GM18502 (cell line): ENCODE measurements at regions not wholly inside any gene's neighbourhood (a gene's known extent, or its start where the extent isn't known, plus 50 kb on each side); places are given as distances from the start of the nearest gene placed in this dataset.
"Not testable (repeated sequence)": the region's sequence is repeated elsewhere in the genome, so short reads cannot be mapped to it uniquely, and the experiment has no call there.

ENCODE experiments used
- ATAC-seq: cut with Tn5 transposase; IDR thresholded peaks from one replicate; pipeline ENCODE4 v1.9.1; 2021; ENCODE audit warnings: mild to moderate bottlenecking; ENCODE audit not compliant: unreplicated experiment, poor library complexity

DNA sequence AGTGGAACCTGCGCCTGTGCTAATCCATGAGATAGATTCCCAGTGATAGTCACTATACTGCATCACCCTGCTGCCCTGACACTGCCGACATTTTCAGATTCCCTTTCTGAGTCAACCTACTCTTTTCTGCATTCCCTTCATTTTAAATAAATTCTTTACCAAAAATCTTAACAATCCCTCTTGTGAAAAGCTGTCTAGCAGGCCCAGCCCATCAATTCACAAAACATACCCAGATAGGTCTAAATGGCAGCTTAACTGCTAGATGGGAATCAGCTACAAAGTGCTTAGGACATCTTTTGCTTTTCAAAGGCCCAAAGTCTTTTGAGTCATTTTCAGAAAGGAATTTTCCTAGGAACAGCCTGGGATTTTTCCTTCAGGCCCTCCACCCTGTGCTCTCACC lies 180.1 kb upstream of the PTBP2 start:
- no peak for ATAC-seq

DNA sequence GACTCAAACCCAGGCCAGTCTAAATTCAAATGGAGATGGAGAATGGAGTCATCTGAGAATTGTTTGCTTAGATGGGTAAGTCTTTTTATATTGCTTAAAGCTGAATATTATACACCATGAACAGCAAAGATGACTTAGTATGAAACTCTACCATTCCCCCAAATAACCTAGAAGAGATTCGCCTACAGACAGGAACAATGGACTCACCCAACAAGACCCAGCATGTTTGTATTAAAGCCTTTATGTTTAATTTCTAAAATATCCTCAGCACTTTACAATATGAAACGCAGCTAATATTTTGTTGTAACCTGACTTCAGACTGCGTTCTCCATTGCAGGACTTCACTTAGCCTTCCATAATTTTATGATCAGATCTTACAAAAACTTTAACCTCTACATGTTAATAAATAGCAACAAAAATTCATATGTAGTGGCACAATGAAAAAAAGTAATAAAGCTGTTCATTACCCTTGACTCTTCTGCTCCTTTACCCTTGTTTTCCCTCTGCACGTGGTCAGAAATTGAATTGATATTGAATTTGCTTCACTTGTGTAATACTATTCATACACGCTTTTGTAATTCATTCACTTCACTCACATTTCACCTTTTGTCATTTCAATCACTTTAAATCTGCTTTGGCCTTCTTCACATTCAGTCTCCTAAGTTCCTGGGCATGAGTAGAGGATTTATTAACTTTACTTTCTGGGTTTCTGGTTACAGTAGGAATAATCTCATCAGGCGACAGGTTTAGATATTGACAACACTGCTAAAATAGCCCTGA lies 177.3 kb upstream of the PTBP2 start:
- no peak for ATAC-seq

- ATAC-seq = no peak
Measured at GRCh38 chr1:96544831-96545221, 176.8 kb upstream of the PTBP2 start.

GRCh38 chr1:96545935-96546656 lies 175.5 kb upstream of the PTBP2 start:
- no peak for ATAC-seq

DNA sequence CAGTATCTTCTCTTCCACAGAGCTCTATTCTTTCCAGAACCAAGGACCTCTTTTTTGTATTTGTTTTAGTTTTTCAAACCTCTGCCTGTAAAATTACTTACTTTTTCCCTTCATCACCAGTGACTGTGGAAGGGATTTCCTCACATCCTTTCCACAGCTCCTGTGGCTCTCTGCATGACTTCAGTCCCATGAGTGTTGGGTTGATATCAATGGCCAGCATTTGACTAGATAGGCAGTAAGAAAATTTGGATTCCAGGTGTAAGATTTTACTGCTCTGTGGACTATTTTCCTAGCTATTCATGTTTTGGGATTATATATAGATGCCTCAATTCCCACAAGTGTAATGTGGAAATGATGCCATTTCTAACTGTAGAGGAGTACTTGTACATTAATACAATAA lies 171.5 kb upstream of the PTBP2 start:
- no peak for ATAC-seq

DNA sequence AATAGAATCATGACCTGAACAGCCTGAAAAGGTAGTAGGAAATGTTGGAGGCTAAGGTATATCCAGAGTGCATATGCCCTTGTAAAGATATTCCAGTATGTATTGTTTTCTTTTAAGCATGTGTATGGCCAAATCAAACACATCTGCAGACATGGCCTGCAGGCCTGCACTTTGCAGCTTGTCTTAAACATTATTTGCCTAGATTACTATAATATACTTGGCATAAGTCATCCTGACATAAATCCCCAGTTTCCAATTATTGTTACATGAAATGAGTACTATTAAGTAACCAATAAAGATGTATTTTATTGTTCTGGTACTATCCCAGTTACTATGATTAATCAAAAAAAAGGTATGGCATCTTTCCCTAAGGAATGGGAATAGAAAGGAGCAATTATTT lies 169.1 kb upstream of the PTBP2 start:
- ATAC-seq = no peak

GRCh38 chr1:96553811-96554210 lies 167.8 kb upstream of the PTBP2 start:
- no peak for ATAC-seq

- no peak for ATAC-seq
Measured at GRCh38 chr1:96554364-96554763, 167.2 kb upstream of the PTBP2 start.

DNA sequence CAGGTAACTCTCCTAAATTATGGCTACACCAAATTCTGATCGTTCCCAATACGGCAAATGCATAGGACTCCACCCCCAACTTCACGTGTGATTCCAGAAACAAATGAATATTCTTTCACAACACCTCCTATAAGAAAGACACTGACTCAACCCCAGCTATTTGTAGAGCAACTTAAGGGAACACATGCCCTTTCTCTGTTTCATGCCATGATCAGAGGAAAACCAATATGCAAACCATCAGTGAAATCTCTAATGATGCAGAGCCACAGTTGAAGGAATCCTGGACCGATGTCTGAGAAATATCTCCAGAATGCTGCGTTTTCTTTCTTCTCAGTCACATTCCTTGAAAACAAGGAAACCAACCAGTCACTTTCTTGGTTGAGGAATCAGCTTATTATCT lies 164.2 kb upstream of the PTBP2 start:
- no peak for ATAC-seq

- ATAC-seq = no peak
Measured at GRCh38 chr1:96558635-96559034, 162.9 kb upstream of the PTBP2 start.

GRCh38 chr1:96559181-96559580 lies 162.4 kb upstream of the PTBP2 start:
- ATAC-seq = no peak

DNA sequence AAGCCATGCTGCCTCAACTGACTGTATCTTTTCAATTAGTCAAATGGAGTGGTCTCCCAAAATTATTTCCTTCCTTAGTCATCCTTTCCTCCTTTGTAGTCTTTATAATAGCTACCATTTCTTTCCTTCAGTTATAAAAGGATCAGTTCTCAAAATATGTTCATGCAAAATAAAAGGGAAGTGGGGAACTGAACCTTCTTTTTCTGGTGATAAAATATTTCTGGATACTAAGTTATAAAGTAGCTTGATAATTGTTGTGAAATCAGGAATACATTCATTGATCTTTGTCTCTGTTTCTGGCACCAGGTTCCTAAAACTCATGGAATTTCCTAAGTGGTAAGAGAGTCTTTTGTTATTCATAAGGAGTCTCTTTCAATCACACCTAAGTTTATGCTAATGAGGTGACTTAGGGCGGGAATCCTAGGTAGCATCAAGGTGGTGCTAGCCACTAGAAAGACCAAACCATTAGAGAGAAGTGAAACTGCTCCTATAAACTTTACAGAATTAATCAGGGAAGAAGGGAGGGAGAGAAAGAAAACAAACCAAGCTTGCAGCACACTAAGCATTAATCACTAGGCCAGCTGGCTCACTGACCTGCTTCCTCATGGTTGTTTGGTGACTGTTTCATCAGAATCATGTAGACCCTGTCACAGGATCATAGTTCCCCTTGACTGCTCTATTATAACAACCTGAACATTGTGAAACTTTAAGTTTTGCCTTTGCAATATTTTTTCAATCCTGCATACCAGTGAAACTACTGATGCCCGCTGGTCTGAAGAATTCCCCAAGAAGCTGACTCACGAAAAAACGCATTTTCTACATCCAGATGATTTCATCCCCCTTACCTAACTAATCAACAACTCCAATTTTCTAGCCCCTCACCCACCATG lies 161.6 kb upstream of the PTBP2 start:
- no peak for ATAC-seq

GRCh38 chr1:96562094-96562493 lies 159.5 kb upstream of the PTBP2 start:
- ATAC-seq = no peak

DNA sequence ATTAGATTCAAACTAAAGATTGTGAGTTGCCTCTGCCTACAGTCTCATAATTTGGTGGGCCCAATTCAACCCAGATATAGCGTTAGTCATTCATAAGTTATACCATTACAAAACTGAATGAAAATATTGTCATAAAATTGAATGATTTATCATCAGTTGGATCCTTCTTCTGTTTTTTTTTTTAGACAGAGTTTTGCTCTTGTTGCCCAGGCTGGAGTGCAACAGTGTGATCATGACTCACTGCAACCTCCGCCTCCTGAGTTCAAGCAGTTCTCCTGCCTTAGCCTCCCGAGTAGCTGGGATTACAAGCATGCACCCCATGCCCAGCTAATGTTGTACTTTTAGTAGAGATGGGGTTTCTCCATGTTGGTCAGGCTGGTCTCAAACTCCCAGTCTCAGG lies 157.2 kb upstream of the PTBP2 start:
- not testable (repeated sequence) for ATAC-seq

GRCh38 chr1:96565546-96565945 lies 156.0 kb upstream of the PTBP2 start:
- no peak for ATAC-seq

- no peak for ATAC-seq
Measured at GRCh38 chr1:96568639-96569038, 152.9 kb upstream of the PTBP2 start.

GRCh38 chr1:96569288-96569687 lies 152.3 kb upstream of the PTBP2 start:
- ATAC-seq = no peak

GRCh38 chr1:96579636-96580035 lies 141.9 kb upstream of the PTBP2 start:
- ATAC-seq = no peak

- ATAC-seq = no peak
Measured at GRCh38 chr1:96580920-96581319, 140.7 kb upstream of the PTBP2 start.

DNA sequence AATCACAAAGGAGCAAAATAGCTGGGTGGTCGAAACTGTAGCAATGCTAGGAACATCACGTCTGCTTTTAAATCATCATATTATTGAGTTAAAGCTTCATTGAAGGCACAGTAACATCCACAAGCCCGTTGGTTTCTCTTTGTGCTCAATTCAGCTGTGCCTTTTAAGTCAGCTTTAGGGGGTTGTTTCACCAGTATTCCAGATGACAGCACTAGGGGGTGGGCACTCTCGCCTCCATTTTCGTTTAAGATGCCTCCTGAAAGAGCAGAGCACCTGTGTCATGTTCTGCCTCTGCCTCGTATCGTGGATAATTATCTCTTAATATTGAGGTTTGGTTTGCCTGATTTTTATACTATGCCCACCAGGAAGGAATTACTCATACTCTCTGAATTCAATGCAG lies 139.8 kb upstream of the PTBP2 start:
- no peak for ATAC-seq

DNA sequence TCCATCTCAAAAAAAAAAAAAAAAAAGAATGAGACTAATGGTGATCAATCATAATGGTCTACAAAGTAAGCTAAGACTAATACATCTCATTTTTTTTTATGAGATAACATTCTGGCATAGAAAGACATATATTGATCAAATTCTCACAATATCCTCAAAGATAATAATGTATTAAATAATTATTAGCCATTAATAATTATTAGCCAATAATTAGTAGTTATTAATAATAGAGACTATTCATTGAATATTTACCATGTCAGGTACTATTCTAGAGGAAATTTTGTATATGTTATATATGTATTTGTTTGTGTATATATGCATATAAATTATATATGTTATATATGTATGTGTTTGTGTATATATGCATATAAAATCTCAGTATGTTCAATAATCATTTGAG lies 137.7 kb upstream of the PTBP2 start:
- ATAC-seq = no peak
